H1 (cell line): ENCODE measurements at regions not wholly inside any gene's neighbourhood (a gene's known extent, or its start where the extent isn't known, plus 50 kb on each side); places are given as distances from the start of the nearest gene placed in this dataset.

Source experiments
- CTCF ChIA-PET: fragments of 300-600 bp; sonication (Branson Sonifier 250); formaldehyde crosslinking; loops from one replicate; lab custom pipeline; 2021; ENCODE audit not compliant: partially characterized antibody; lab: Charles Lee
- POLR2A ChIA-PET: fragments of 300-600 bp; sonication (Branson Sonifier 250); formaldehyde crosslinking; loops from one replicate; lab custom pipeline; 2021; ENCODE audit warnings: inconsistent platforms; ENCODE audit not compliant: partially characterized antibody; lab: Charles Lee
- DNase-seq, 2 experiments: peaks; one replicate each; pipeline versions ENCODE4 v3.0.0 to v3.0.0-alpha.2; 2010 to 2022; ENCODE audit warnings: low spot score in 2 of 2, low read depth in 1 of 2, mixed read lengths in 1 of 2
- FAIRE-seq: peaks from 2 replicates; lab custom pipeline; 2011; peaks lifted over from hg19 to GRCh38; lab: Jason Lieb, UNC
- H2AFZ ChIP-seq: 2 replicates; pipeline ENCODE4 v1.8.1; 2012; ENCODE audit warnings: low read length, inconsistent platforms
- H2AK5ac ChIP-seq: 2 replicates; pipeline ENCODE4 v1.6.1; 2013; ENCODE audit warnings: low read depth, low read length
- H2BK120ac ChIP-seq: replicated peaks from 2 replicates; pipeline ENCODE3; 2013; ENCODE audit warnings: low read depth, low read length, inconsistent platforms
- H2BK12ac ChIP-seq: 2 replicates; pipeline ENCODE4 v1.6.1; 2013; ENCODE audit warnings: low read depth, low read length
- H2BK15ac ChIP-seq: 2 replicates; pipeline ENCODE4 v1.6.1; 2013; ENCODE audit warnings: low read length
- H2BK20ac ChIP-seq: 2 replicates; pipeline ENCODE4 v1.6.1; 2013; ENCODE audit warnings: low read length
- H2BK5ac ChIP-seq: 2 replicates; pipeline ENCODE4 v1.6.1; 2013; ENCODE audit warnings: low read depth, low read length
- H3K14ac ChIP-seq: 2 replicates; pipeline ENCODE4 v1.6.1; 2013; ENCODE audit warnings: inconsistent platforms; ENCODE audit not compliant: insufficient read length
- H3K18ac ChIP-seq: 2 replicates; pipeline ENCODE4 v1.6.1; 2013; ENCODE audit warnings: low read length; ENCODE audit errors: extremely low read depth
- H3K23ac ChIP-seq: 2 replicates; pipeline ENCODE4 v1.6.1; 2013; ENCODE audit warnings: inconsistent platforms; ENCODE audit not compliant: insufficient read length
- H3K23me2 ChIP-seq: 2 replicates; pipeline ENCODE4 v1.6.1; 2013; ENCODE audit warnings: low read depth, low read length
- H3K27ac ChIP-seq: 2 replicates; pipeline ENCODE4 v1.6.1; 2011; ENCODE audit warnings: low read depth, low read length, inconsistent platforms
- H3K27me3 ChIP-seq, 4 experiments: replicated peaks in 1 of 4; 1 replicate in 1 of 4; 2 replicates in 3 of 4; pipeline versions ENCODE4 v1.6.1 to v1.8.1; 2011 to 2013; ENCODE audit warnings: low read length in 3 of 4, mild to moderate bottlenecking in 3 of 4, inconsistent platforms in 2 of 4, mixed read lengths in 2 of 4, moderate library complexity in 1 of 4; ENCODE audit not compliant: control insufficient read depth in 3 of 4, insufficient read depth in 3 of 4; ENCODE audit errors: extremely low read depth in 1 of 4
- H3K36me3 ChIP-seq, 4 experiments: 2 replicates each; pipeline versions ENCODE4 v1.6.1 to v1.8.1; 2011 to 2013; ENCODE audit warnings: mild to moderate bottlenecking in 4 of 4, low read length in 3 of 4, moderate library complexity in 2 of 4, control low read depth in 1 of 4, inconsistent platforms in 1 of 4; ENCODE audit not compliant: insufficient read depth in 4 of 4, control insufficient read depth in 2 of 4
- H3K4ac ChIP-seq: replicated peaks from 2 replicates; pipeline ENCODE3; 2013; ENCODE audit warnings: low read length, low read depth, mixed read lengths, inconsistent platforms; ENCODE audit not compliant: insufficient read length
- H3K4me1 ChIP-seq, 4 experiments: replicated peaks in 1 of 4; 1 replicate in 1 of 4; 2 replicates in 3 of 4; pipeline versions ENCODE4 v1.6.1 to v1.8.1; 2011 to 2013; ENCODE audit warnings: low read length in 3 of 4, inconsistent platforms in 2 of 4, mixed read lengths in 1 of 4; ENCODE audit not compliant: insufficient read depth in 4 of 4, control insufficient read depth in 3 of 4
- H3K4me2 ChIP-seq, 2 experiments: 2 replicates each; pipeline versions ENCODE4 v1.6.1 to v1.8.1; 2011 to 2013; ENCODE audit warnings: low read depth in 2 of 2, low read length in 2 of 2, control low read depth in 1 of 2, inconsistent platforms in 1 of 2, mild to moderate bottlenecking in 1 of 2; ENCODE audit not compliant: insufficient read depth in 1 of 2
- H3K4me3 ChIP-seq, 4 experiments: fragments of 200-600, 300-600 bp in 1 of 4; sonication (generic), shearing (Covaris generic), sonication (Bioruptor Twin) in 1 of 4; 2 replicates each; pipeline versions ENCODE4 v1.5.1 to v1.8.1; 2011 to 2016; ENCODE audit warnings: low read length in 4 of 4, low read depth in 3 of 4, control low read depth in 2 of 4, inconsistent platforms in 2 of 4, mild to moderate bottlenecking in 2 of 4, mixed read lengths in 1 of 4, moderate library complexity in 1 of 4; ENCODE audit not compliant: insufficient read depth in 2 of 4; ENCODE audit errors: extremely low read depth in 1 of 4
- H3K56ac ChIP-seq: replicated peaks from 2 replicates; pipeline ENCODE3; 2013; ENCODE audit warnings: low read depth, mild to moderate bottlenecking, mixed read lengths, low read length, inconsistent platforms; ENCODE audit not compliant: insufficient read length
- H3K79me1 ChIP-seq: 2 replicates; pipeline ENCODE4 v1.6.1; 2013; ENCODE audit warnings: low read depth, low read length, control low read depth
- H3K79me2 ChIP-seq, 2 experiments: 2 replicates each; pipeline versions ENCODE4 v1.6.1 to v1.8.1; 2012 to 2013; ENCODE audit warnings: low read length in 2 of 2, mild to moderate bottlenecking in 2 of 2, inconsistent platforms in 1 of 2; ENCODE audit not compliant: insufficient read depth in 2 of 2, control insufficient read depth in 1 of 2
- H3K9ac ChIP-seq, 4 experiments: replicated peaks in 1 of 4; 1 replicate in 1 of 4; 2 replicates in 3 of 4; pipeline versions ENCODE4 v1.6.1 to v1.8.1; 2011 to 2013; ENCODE audit warnings: low read depth in 3 of 4, low read length in 3 of 4, control low read depth in 2 of 4, mild to moderate bottlenecking in 2 of 4, moderate library complexity in 2 of 4, inconsistent platforms in 1 of 4; ENCODE audit errors: extremely low read depth in 1 of 4
- H3K9me3 ChIP-seq, 2 experiments: 2 replicates each; pipeline versions ENCODE4 v1.6.1 to v1.8.1; 2012 to 2013; ENCODE audit warnings: mild to moderate bottlenecking in 2 of 2, moderate library complexity in 2 of 2, control low read depth in 1 of 2, inconsistent platforms in 1 of 2, low read depth in 1 of 2, low read length in 1 of 2, mixed read lengths in 1 of 2; ENCODE audit not compliant: insufficient read depth in 2 of 2
- H4K20me1 ChIP-seq, 2 experiments: replicated peaks in 1 of 2; 2 replicates each; pipeline versions ENCODE3 to v1.8.1; 2011 to 2013; ENCODE audit warnings: inconsistent platforms in 2 of 2, low read length in 2 of 2, mild to moderate bottlenecking in 1 of 2; ENCODE audit not compliant: insufficient read depth in 2 of 2, control insufficient read depth in 1 of 2
- H4K5ac ChIP-seq: 2 replicates; pipeline ENCODE4 v1.6.1; 2013; ENCODE audit warnings: low read length, low read depth, mixed read lengths, inconsistent platforms; ENCODE audit not compliant: insufficient read length
- H4K8ac ChIP-seq: 2 replicates; pipeline ENCODE4 v1.8.0; 2013; ENCODE audit warnings: mild to moderate bottlenecking, moderate library complexity, low read length, inconsistent platforms; ENCODE audit not compliant: insufficient read depth; ENCODE audit errors: extremely low read depth
- H4K91ac ChIP-seq: replicated peaks from 2 replicates; pipeline ENCODE3; 2013; ENCODE audit warnings: low read length, mixed read lengths, inconsistent platforms; ENCODE audit not compliant: insufficient read length
- BACH1 ChIP-seq: IDR thresholded peaks from 2 replicates; pipeline ENCODE4 v1.6.1; 2012; ENCODE audit warnings: low read length, improper control_type of control experiment
- CHD1 ChIP-seq: IDR thresholded peaks from 2 replicates; pipeline ENCODE4 v1.6.1; 2012; ENCODE audit warnings: low read depth, low read length, improper control_type of control experiment
- NANOG ChIP-seq: IDR thresholded peaks from 2 replicates; pipeline ENCODE4 v1.6.1; 2011; ENCODE audit warnings: low read length, low read depth, mild to moderate bottlenecking, inconsistent platforms; ENCODE audit not compliant: insufficient read depth, poor library complexity, severe bottlenecking
- RFX5 ChIP-seq: IDR thresholded peaks from 2 replicates; pipeline ENCODE4 v1.6.1; 2011; ENCODE audit warnings: low read depth, low read length, improper control_type of control experiment, borderline replicate concordance
- RXRA ChIP-seq: IDR thresholded peaks from 2 replicates; pipeline ENCODE4 v1.6.1; 2011; ENCODE audit warnings: low read depth, mild to moderate bottlenecking, low read length, moderate library complexity; ENCODE audit not compliant: insufficient read depth
- SAP30 ChIP-seq: fragments of 300-600 bp; sonication (generic); IDR thresholded peaks from 2 replicates; pipeline ENCODE4 v1.7.1; 2012; ENCODE audit warnings: low read length, moderate library complexity, mild to moderate bottlenecking, inconsistent platforms; ENCODE audit not compliant: insufficient read depth, insufficient replicate concordance
- SUZ12 ChIP-seq: fragments of 200-600 bp; sonication (generic); IDR thresholded peaks from 2 replicates; pipeline ENCODE4 v1.6.1; 2012; ENCODE audit warnings: mild to moderate bottlenecking, inconsistent platforms, low read length, moderate library complexity, mixed read lengths
- TAF7 ChIP-seq: optimal IDR thresholded peaks from 2 replicates; pipeline ENCODE3; 2011; ENCODE audit warnings: low read depth, mild to moderate bottlenecking, inconsistent platforms, low read length, moderate library complexity, borderline replicate concordance
- ZNF274 ChIP-seq: IDR thresholded peaks from 2 replicates; pipeline ENCODE4 v1.7.0; 2012; ENCODE audit warnings: low read length, borderline replicate concordance; ENCODE audit errors: extremely low read depth
- WGBS, 2 experiments: shearing (Covaris generic) in 1 of 2; methylation state at CpG; one replicate each; pipeline versions ENCODE4 v1.1.6 to v1.1.7; 2013 to 2015; ENCODE audit warnings: low lambda C conversion rate in 2 of 2, mixed read lengths in 2 of 2, inconsistent platforms in 1 of 2, low coverage in 1 of 2, missing lambda C conversion rate in 1 of 2; ENCODE audit not compliant: insufficient replicate concordance in 2 of 2, insufficient coverage in 1 of 2, insufficient read length in 1 of 2; ENCODE audit errors: extremely low coverage in 1 of 2, missing lambda C conversion rate in 1 of 2; 5-methylcytosine and 5-hydroxymethylcytosine counted together
- TF ChIP-seq, protein P1 (sequence below): IDR thresholded peaks from 2 replicates; pipeline ENCODE4 v1.6.1; 2012; ENCODE audit warnings: low read length, inconsistent platforms
- TF ChIP-seq, protein P2 (sequence below): IDR thresholded peaks from 2 replicates; pipeline ENCODE4 v1.6.1; 2012; ENCODE audit warnings: inconsistent platforms

DNA sequence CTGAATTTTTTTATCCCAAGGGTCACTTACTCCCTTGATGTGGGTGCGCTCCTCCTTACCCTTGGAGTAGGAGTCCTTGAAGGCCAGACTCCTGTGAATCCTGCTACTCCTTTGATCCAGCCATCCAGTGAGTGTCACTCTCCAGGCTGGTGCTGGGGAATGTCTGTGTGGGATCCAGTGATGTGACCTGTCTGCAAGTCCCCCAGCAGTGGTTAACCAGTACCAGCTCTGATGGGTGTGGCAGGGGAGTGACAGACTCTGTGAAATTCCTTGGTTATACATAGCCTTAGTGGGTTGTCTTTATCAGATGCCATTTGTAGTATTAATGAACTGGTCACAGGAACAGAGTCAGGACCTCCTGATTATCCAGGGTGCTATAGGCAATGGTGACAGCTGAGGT is 409.5 kb upstream of the LMO3 start:
- no peaks in the 10 kb centered on the region for H4K20me1 ChIP-seq
- H2BK5ac ChIP-seq = no peak overlapping the region
- H3K4ac ChIP-seq = no peak overlapping the region
- WGBS, 2 experiments = 90% methylated on average over 1 of the region's 1 CpG; no CpG with 5 or more reads in 1 of the 2 experiments
- no peak overlapping the region for H4K5ac ChIP-seq
- no peaks in the 10 kb centered on the region for H3K27me3 ChIP-seq
- no peaks in the 10 kb centered on the region for H3K36me3 ChIP-seq
- H4K91ac ChIP-seq = no peak overlapping the region
- peaks cover 0 to 4% (median 2%) of the 10 kb centered on the region in 4 experiments; a peak in 4 of 7 replicates for H3K4me1 ChIP-seq
- H3K9me3 ChIP-seq = no peaks in the 10 kb centered on the region
- no peak overlapping the region for H2BK15ac ChIP-seq
- no peak for DNase-seq
- no peaks in the 10 kb centered on the region for H3K23me2 ChIP-seq
- no peak for FAIRE-seq
- POLR2A ChIA-PET = interaction anchor here (0.6 kb wide), 1 partner anchor 210 kb away, joined by 3 read pairs; no protein-coding TSS in a partner anchor
- H3K79me2 ChIP-seq = no peaks in the 10 kb centered on the region
- no peaks in the 10 kb centered on the region for H3K79me1 ChIP-seq
- H2BK20ac ChIP-seq = no peak overlapping the region
- no peak overlapping the region for H2BK12ac ChIP-seq
- H4K8ac ChIP-seq = no peak overlapping the region; the same call in 1 of the 2 replicates
- H3K56ac ChIP-seq = no peak overlapping the region
- no peak overlapping the region for H3K9ac ChIP-seq
- no peak overlapping the region for H3K27ac ChIP-seq
- CTCF ChIA-PET = interaction anchor here (0.6 to 1.3 kb wide), 3 partner anchors 13 to 1194 kb away, joined by 3 read pairs; no protein-coding TSS in a partner anchor
- H2BK120ac ChIP-seq = no peak overlapping the region
- no peak overlapping the region for H3K18ac ChIP-seq
- no peak overlapping the region for H3K4me3 ChIP-seq
- no peak overlapping the region for H2AK5ac ChIP-seq
- no peak overlapping the region for H3K23ac ChIP-seq
- H2AFZ ChIP-seq = no peak overlapping the region
- no peak overlapping the region for H3K4me2 ChIP-seq
- H3K14ac ChIP-seq = no peak overlapping the region
- TF ChIP-seq SAP30 (no peak), RXRA (no peak), ZNF274 (no peak), BACH1 (no peak), TAF7 (no peak), CHD1 (no peak), RFX5 (no peak), SUZ12 (no peak), NANOG (no peak)
- TF ChIP-seq, protein P1, sequence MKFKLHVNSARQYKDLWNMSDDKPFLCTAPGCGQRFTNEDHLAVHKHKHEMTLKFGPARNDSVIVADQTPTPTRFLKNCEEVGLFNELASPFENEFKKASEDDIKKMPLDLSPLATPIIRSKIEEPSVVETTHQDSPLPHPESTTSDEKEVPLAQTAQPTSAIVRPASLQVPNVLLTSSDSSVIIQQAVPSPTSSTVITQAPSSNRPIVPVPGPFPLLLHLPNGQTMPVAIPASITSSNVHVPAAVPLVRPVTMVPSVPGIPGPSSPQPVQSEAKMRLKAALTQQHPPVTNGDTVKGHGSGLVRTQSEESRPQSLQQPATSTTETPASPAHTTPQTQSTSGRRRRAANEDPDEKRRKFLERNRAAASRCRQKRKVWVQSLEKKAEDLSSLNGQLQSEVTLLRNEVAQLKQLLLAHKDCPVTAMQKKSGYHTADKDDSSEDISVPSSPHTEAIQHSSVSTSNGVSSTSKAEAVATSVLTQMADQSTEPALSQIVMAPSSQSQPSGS = no peak
- TF ChIP-seq, protein P2, sequence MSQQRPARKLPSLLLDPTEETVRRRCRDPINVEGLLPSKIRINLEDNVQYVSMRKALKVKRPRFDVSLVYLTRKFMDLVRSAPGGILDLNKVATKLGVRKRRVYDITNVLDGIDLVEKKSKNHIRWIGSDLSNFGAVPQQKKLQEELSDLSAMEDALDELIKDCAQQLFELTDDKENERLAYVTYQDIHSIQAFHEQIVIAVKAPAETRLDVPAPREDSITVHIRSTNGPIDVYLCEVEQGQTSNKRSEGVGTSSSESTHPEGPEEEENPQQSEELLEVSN = no peak
